GM23248 (cell line): ENCODE measurements at regions not wholly inside any gene's neighbourhood (a gene's known extent, or its start where the extent isn't known, plus 50 kb on each side); places are given as distances from the start of the nearest gene placed in this dataset.

ENCODE experiments used
- DNase-seq: peaks from one replicate; pipeline ENCODE4 v3.0.0-alpha.2; 2015
- H2AFZ ChIP-seq: fragments of 200-600 bp; sonication (generic); 2 replicates; pipeline ENCODE4 v1.6.1; 2016; ENCODE audit warnings: antibody characterized with exemption
- H3F3A ChIP-seq: fragments of 200-600 bp; sonication (generic); 2 replicates; pipeline ENCODE4 v1.6.1; 2016; ENCODE audit warnings: mild to moderate bottlenecking, antibody characterized with exemption, mixed run types; ENCODE audit not compliant: insufficient read depth
- H3K27ac ChIP-seq: fragments of 200-600 bp; sonication (generic); 2 replicates; pipeline ENCODE4 v1.5.1; 2016; ENCODE audit warnings: mild to moderate bottlenecking
- H3K27me3 ChIP-seq: fragments of 200-600 bp; sonication (generic); replicated peaks from 2 replicates; pipeline ENCODE4 v1.6.1; 2016; ENCODE audit warnings: mild to moderate bottlenecking; ENCODE audit not compliant: insufficient read depth
- H3K36me3 ChIP-seq: fragments of 200-600 bp; sonication (generic); 2 replicates; pipeline ENCODE4 v1.6.1; 2016; ENCODE audit warnings: low read depth, mild to moderate bottlenecking
- H3K4me1 ChIP-seq: fragments of 200-600 bp; sonication (generic); 2 replicates; pipeline ENCODE4 v1.6.1; 2016; ENCODE audit warnings: mild to moderate bottlenecking; ENCODE audit not compliant: insufficient read depth
- H3K4me2 ChIP-seq: fragments of 200-600 bp; sonication (generic); one replicate; pipeline ENCODE4 v1.6.1; 2016; ENCODE audit warnings: mild to moderate bottlenecking; ENCODE audit not compliant: unreplicated experiment
- H3K4me3 ChIP-seq: fragments of 200-600 bp; sonication (generic); 2 replicates; pipeline ENCODE4 v1.5.1; 2016; ENCODE audit warnings: mild to moderate bottlenecking
- H3K79me2 ChIP-seq: fragments of 200-600 bp; sonication (generic); 2 replicates; pipeline ENCODE4 v1.6.1; 2016; ENCODE audit warnings: mild to moderate bottlenecking; ENCODE audit not compliant: insufficient read depth
- H3K9ac ChIP-seq: fragments of 200-600 bp; sonication (generic); 2 replicates; pipeline ENCODE4 v1.6.1; 2016; ENCODE audit warnings: mild to moderate bottlenecking
- H3K9me2 ChIP-seq: fragments of 200-600 bp; sonication (generic); 2 replicates; pipeline ENCODE4 v1.6.1; 2016; ENCODE audit warnings: mixed run types, mild to moderate bottlenecking, moderate library complexity; ENCODE audit not compliant: insufficient read depth
- H3K9me3 ChIP-seq: fragments of 200-600 bp; sonication (generic); one replicate; pipeline ENCODE4 v1.6.1; 2017; ENCODE audit warnings: low read depth
- H4K20me1 ChIP-seq: fragments of 200-600 bp; sonication (generic); 2 replicates; pipeline ENCODE4 v1.6.0; 2016; ENCODE audit not compliant: insufficient read depth
- EZH2 ChIP-seq: fragments of 200-600 bp; sonication (generic); IDR thresholded peaks from 2 replicates; pipeline ENCODE4 v1.6.1; 2018; ENCODE audit warnings: antibody characterized with exemption, mild to moderate bottlenecking; ENCODE audit not compliant: insufficient read depth, poor library complexity, severe bottlenecking
- EZH2phosphoT487 ChIP-seq: fragments of 200-600 bp; sonication (generic); IDR thresholded peaks from 2 replicates; pipeline ENCODE4 v1.6.1; 2018; ENCODE audit warnings: antibody characterized with exemption, moderate library complexity, mild to moderate bottlenecking, low read depth; ENCODE audit not compliant: insufficient read depth
- WGBS, 2 experiments: methylation state at CpG; one replicate each; pipeline ENCODE4 v1.1.6; 2015 to 2017; ENCODE audit warnings: low lambda C conversion rate in 2 of 2, low coverage in 1 of 2; ENCODE audit errors: missing lambda C conversion rate in 2 of 2; 5-methylcytosine and 5-hydroxymethylcytosine counted together
- in situ Hi-C: fragments of 300-500 bp; cut with MboI; formaldehyde crosslinking; loops from 2 replicates; pipeline ENCODE4 v1.15.0; 2020

DNA sequence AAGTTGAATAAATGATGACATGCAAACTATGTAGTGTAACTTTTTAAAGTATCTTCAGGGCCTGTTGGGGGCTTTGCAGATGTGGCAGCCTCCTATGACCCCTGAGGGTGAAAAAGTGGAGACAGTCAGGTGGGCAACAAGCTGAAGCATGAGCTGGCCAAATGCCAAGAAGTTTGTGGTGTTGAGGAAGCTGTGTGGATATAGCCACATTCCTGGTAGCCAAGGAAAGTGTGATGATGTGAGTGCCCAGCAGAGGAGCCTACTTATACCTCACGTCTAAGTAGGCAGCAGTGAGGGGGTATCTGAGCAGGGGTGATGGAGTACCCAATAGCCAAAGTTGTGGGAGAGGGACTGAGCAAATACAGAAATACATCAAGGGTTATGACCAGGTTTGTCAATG, 621.2 kb upstream of the CDH6 start:
- H3K9ac ChIP-seq = no peak overlapping the region
- no peak overlapping the region for H2AFZ ChIP-seq
- no peaks in the 10 kb centered on the region for H3K9me3 ChIP-seq
- no peaks in the 10 kb centered on the region for H3F3A ChIP-seq
- H3K9me2 ChIP-seq = no peaks in the 10 kb centered on the region
- no peak overlapping the region for H3K4me2 ChIP-seq
- H3K36me3 ChIP-seq = no peaks in the 10 kb centered on the region
- DNase-seq = no peak
- no peak overlapping the region for H3K4me3 ChIP-seq
- in situ Hi-C loops = no loop called here
- TF ChIP-seq EZH2phosphoT487 (no peak), EZH2 (no peak)
- no peak overlapping the region for H3K27ac ChIP-seq
- WGBS, 2 experiments = 0% methylated on average over 1 of the region's 1 CpG
- no peaks in the 10 kb centered on the region for H3K27me3 ChIP-seq
- H3K4me1 ChIP-seq = no peaks in the 10 kb centered on the region
- no peaks in the 10 kb centered on the region; the same call in 1 of the 2 replicates for H4K20me1 ChIP-seq
- H3K79me2 ChIP-seq = no peaks in the 10 kb centered on the region

DNA sequence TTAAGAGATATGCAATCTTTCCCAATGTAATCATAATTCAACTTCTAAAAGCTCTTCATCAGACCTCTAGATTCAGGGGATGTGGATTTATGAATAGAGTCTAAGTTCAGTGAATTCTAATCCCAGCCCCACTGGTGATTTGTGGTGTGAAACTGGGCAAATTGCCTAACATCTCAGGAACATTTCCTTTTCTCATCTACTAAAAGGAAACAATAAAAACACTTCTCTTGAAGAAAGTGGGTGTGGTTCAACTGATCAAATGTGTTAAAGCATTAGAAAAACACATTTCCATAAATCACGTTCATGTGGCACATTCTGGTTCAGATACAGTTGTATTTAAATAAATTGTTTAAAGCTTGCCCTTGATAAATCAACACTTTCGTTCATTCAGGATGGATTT, 631.7 kb upstream of the CDH6 start:
- no peak overlapping the region for H3K4me3 ChIP-seq
- H3K9ac ChIP-seq = no peak overlapping the region
- no peak overlapping the region for H3K4me2 ChIP-seq
- H3K9me2 ChIP-seq = no peaks in the 10 kb centered on the region
- no peak for DNase-seq
- H3K4me1 ChIP-seq = no peaks in the 10 kb centered on the region
- TF ChIP-seq EZH2phosphoT487 (no peak), EZH2 (no peak)
- H3K27ac ChIP-seq = no peak overlapping the region
- no peaks in the 10 kb centered on the region for H3F3A ChIP-seq
- no peaks in the 10 kb centered on the region for H4K20me1 ChIP-seq
- no peaks in the 10 kb centered on the region for H3K36me3 ChIP-seq
- 3 to 4% methylated on average over 2 of the region's 2 CpGs for WGBS, 2 experiments
- no peak overlapping the region for H2AFZ ChIP-seq
- no peaks in the 10 kb centered on the region for H3K27me3 ChIP-seq
- H3K9me3 ChIP-seq = no peaks in the 10 kb centered on the region
- in situ Hi-C loops = no loop called here
- H3K79me2 ChIP-seq = no peaks in the 10 kb centered on the region

DNA sequence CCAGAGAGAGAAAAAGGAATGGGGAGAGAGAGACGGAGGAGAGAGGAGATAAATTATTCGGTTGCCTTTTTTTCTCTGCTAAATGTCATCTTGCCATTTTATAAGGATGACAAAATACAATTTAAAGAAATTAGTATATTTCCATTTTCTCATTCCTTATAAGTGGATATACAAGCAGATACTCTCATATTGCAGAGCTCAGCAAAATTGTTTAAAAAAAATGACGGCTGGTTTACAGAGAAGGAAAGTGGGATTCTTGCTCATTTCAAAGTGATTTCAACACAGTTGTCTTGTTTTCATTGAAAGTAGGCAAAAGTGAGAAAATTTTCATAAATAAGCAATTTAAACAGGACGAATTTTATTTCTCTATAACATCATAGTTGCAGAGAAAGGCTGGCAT, 641.9 kb upstream of the CDH6 start:
- in situ Hi-C loops = no loop called here
- Histone ChIP-seq H3K79me2 (no peaks in the 10 kb centered on the region), H3K36me3 (no peaks in the 10 kb centered on the region), H3K27me3 (no peaks in the 10 kb centered on the region), H3K9me3 (no peaks in the 10 kb centered on the region), H2AFZ (no peak overlapping the region), H3K9me2 (no peaks in the 10 kb centered on the region), H3K27ac (no peak overlapping the region), H3K4me3 (no peak overlapping the region), H3K4me2 (no peak overlapping the region), H4K20me1 (no peaks in the 10 kb centered on the region), H3K4me1 (no peaks in the 10 kb centered on the region), H3K9ac (no peak overlapping the region), H3F3A (no peaks in the 10 kb centered on the region)
- DNase-seq = no peak
- TF ChIP-seq EZH2phosphoT487 (no peak), EZH2 (no peak)
- WGBS, 2 experiments = 35% methylated on average over 4 of the region's 4 CpGs

DNA sequence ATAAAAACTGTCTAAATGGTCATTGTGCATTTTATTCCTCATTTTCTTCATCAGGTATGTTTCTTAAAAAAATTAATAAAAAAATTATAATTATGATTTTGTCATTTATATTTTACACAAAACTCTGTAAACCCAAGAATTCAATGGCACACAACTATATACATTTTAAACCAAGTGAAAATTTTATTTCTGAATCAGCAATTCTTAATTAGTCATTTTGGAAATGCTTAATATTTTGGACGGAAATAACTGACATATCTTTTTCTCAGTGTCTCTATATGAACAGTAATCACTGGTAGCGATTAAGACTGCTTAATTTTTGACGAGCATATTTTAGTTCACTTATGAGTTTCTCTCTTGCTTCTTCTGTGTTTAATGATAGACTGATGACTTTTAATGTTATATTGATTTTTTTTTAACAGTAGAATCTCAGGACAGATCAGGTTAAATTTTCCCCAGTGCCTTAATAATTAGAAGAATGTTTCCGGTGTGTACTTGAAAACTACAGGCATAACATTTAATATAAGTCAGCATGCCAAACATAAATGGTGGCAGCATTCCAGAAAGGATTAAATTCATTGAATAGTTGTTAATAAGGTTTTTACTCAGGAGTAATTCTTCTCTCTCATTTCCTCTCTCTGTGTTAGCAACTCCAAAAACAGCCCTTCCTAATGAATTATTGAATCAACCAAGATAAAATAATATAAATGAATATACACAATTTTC, 644.7 kb upstream of the CDH6 start:
- 34% methylated on average over 4 of the region's 4 CpGs for WGBS, 2 experiments
- DNase-seq = no peak
- no peak overlapping the region for H3K4me3 ChIP-seq
- no peaks in the 10 kb centered on the region for H3K9me2 ChIP-seq
- H2AFZ ChIP-seq = no peak overlapping the region
- no peaks in the 10 kb centered on the region for H3F3A ChIP-seq
- H4K20me1 ChIP-seq = no peaks in the 10 kb centered on the region
- H3K79me2 ChIP-seq = no peaks in the 10 kb centered on the region
- H3K9me3 ChIP-seq = no peaks in the 10 kb centered on the region
- H3K4me1 ChIP-seq = no peaks in the 10 kb centered on the region
- no peaks in the 10 kb centered on the region for H3K27me3 ChIP-seq
- no peak for TF ChIP-seq EZH2
- TF ChIP-seq EZH2phosphoT487 = no peak
- no peak overlapping the region for H3K9ac ChIP-seq
- in situ Hi-C loops = no loop called here
- no peak overlapping the region for H3K27ac ChIP-seq
- no peaks in the 10 kb centered on the region for H3K36me3 ChIP-seq
- H3K4me2 ChIP-seq = no peak overlapping the region

DNA sequence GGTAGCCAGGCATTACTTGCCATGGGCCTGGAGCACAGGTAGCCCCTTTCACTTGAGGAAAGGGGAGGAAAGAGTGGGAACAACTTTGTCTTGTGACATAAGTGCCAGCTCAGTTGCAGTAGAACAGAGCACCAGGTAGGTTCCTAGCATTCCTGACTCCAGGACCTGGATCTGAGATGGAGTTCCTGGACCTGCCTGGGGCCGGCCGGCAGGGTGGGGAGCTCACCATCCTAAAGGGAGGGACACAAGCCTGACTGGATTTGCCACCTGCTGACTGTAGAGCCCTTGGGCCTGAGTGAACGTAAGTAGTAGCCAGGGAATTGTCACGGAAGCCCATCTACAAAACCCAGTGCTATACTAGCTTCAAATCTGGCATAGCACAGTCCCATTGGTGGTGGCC, 653.3 kb upstream of the CDH6 start:
- Histone ChIP-seq H3K9me2 (no peaks in the 10 kb centered on the region), H3K9ac (no peak overlapping the region), H2AFZ (no peak overlapping the region), H3K79me2 (no peaks in the 10 kb centered on the region), H3K4me1 (no peaks in the 10 kb centered on the region), H3F3A (no peaks in the 10 kb centered on the region), H3K9me3 (no peaks in the 10 kb centered on the region), H3K27ac (no peak overlapping the region), H4K20me1 (no peaks in the 10 kb centered on the region), H3K27me3 (no peaks in the 10 kb centered on the region), H3K36me3 (no peaks in the 10 kb centered on the region), H3K4me3 (no peak overlapping the region), H3K4me2 (no peak overlapping the region)
- no peak for TF ChIP-seq EZH2
- TF ChIP-seq EZH2phosphoT487 = no peak
- in situ Hi-C loops = no loop called here
- WGBS, 2 experiments = 13 to 16% methylated on average over 4 of the region's 4 CpGs
- no peak for DNase-seq
